ENCODE measurements at regions not wholly inside any gene's neighbourhood (a gene's known extent, or its start where the extent isn't known, plus 50 kb on each side); places are given as distances from the start of the nearest gene placed in this dataset.

GRCh38 chr12:63232896-63233295, 81.9 kb upstream of the AVPR1A start:
- no peak for DNase-seq (ENCODE audit: low spot score)

- no peak for DNase-seq (ENCODE audit: low spot score)
Measured at GRCh38 chr12:63228853-63229252, 77.9 kb upstream of the AVPR1A start.

- DNase-seq (ENCODE audit: low spot score), result no peak
Measured at GRCh38 chr12:63226792-63227463, 75.9 kb upstream of the AVPR1A start.

- DNase-seq (ENCODE audit: low spot score), result no peak
Measured at GRCh38 chr12:63224396-63224795, 73.4 kb upstream of the AVPR1A start.

- DNase-seq (ENCODE audit: low spot score), result no peak
Measured at GRCh38 chr12:63223128-63223527, 72.1 kb upstream of the AVPR1A start.

GRCh38 chr12:63222582-63222981, 71.6 kb upstream of the AVPR1A start:
- no peak for DNase-seq (ENCODE audit: low spot score)

- no peak for DNase-seq (ENCODE audit: low spot score)
Measured at GRCh38 chr12:63220921-63221320, 69.9 kb upstream of the AVPR1A start.

GRCh38 chr12:63212316-63212715, 61.3 kb upstream of the AVPR1A start:
- DNase-seq (ENCODE audit: low spot score), result no peak

- DNase-seq (ENCODE audit: low spot score), result no peak
Measured at GRCh38 chr12:63208956-63209355, 58.0 kb upstream of the AVPR1A start.

GRCh38 chr12:63206909-63207308, 55.9 kb upstream of the AVPR1A start:
- no peak for DNase-seq (ENCODE audit: low spot score)

GRCh38 chr12:63206494-63206893, 55.5 kb upstream of the AVPR1A start:
- DNase-seq (ENCODE audit: low spot score), result no peak
